KMS-11 (cell line): ENCODE measurements at regions not wholly inside any gene's neighbourhood (a gene's known extent, or its start where the extent isn't known, plus 50 kb on each side); places are given as distances from the start of the nearest gene placed in this dataset.

ENCODE experiments used
- H2AFZ ChIP-seq: fragments of 200-600 bp; sonication (generic); 2 replicates; pipeline ENCODE4 v1.6.1; 2016; ENCODE audit warnings: antibody characterized with exemption, mixed run types, low read depth
- H3K27ac ChIP-seq: fragments of 200-600 bp; sonication (generic); 2 replicates; pipeline ENCODE4 v1.6.1; 2016; ENCODE audit warnings: mild to moderate bottlenecking, mixed run types
- H3K27me3 ChIP-seq: fragments of 200-600 bp; sonication (generic); 2 replicates; pipeline ENCODE4 v1.6.1; 2017; ENCODE audit warnings: mild to moderate bottlenecking, low read depth, mixed run types, moderate library complexity; ENCODE audit not compliant: insufficient read depth
- H3K36me3 ChIP-seq: fragments of 200-600 bp; sonication (generic); 2 replicates; pipeline ENCODE4 v1.6.1; 2017; ENCODE audit warnings: mild to moderate bottlenecking, mixed run types; ENCODE audit not compliant: insufficient read depth
- H3K4me1 ChIP-seq: fragments of 200-600 bp; sonication (generic); 2 replicates; pipeline ENCODE4 v1.6.1; 2016; ENCODE audit warnings: mild to moderate bottlenecking, low read depth, mixed run types; ENCODE audit not compliant: poor library complexity, severe bottlenecking
- H3K4me2 ChIP-seq: fragments of 200-600 bp; sonication (generic); 2 replicates; pipeline ENCODE4 v1.7.0; 2016; ENCODE audit warnings: mild to moderate bottlenecking, mixed run types
- H3K4me3 ChIP-seq: fragments of 200-600 bp; sonication (generic); IDR thresholded peaks from 2 replicates; pipeline ENCODE4 v1.6.1; 2017; ENCODE audit warnings: low read depth, low read length, mixed read lengths; ENCODE audit not compliant: insufficient read depth
- H3K79me2 ChIP-seq: fragments of 200-600 bp; sonication (generic); 2 replicates; pipeline ENCODE4 v1.6.1; 2016; ENCODE audit warnings: low read depth, mixed run types; ENCODE audit not compliant: insufficient read depth
- H3K9ac ChIP-seq: fragments of 200-600 bp; sonication (generic); 2 replicates; pipeline ENCODE4 v1.6.1; 2016; ENCODE audit warnings: mild to moderate bottlenecking, mixed run types
- H4K20me1 ChIP-seq: fragments of 200-600 bp; sonication (generic); 2 replicates; pipeline ENCODE4 v1.6.1; 2016; ENCODE audit warnings: mild to moderate bottlenecking, mixed run types; ENCODE audit not compliant: insufficient read depth
- TF ChIP-seq, protein P1 (sequence below): fragments of 200-600 bp; sonication (generic); conservative IDR thresholded peaks from 2 replicates; pipeline ENCODE4 v1.6.1; 2017; ENCODE audit warnings: low read depth, mild to moderate bottlenecking, antibody characterized with exemption, low read length, moderate library complexity, mixed read lengths

DNA sequence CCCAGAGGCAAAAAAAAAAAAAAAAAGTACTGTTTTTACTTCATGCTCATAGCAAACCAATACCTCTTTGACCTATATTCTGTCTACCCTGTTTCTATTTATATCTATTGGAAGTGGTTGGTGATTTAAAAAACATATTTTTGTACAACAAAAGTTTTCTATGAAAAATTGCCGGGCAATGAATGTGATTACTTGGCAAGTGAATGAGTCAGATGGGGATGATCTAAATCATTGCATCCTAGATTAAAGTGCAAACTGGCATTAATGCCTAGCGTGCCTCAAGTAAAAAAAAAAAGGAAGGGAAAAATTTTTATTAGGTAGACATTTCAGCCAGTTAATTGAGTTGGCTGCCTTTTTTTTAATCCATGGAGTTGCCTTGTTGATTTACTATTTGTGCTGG, 500.6 kb downstream of the KCTD12 start:
- no peak overlapping the region for H3K4me3 ChIP-seq
- H3K4me1 ChIP-seq = no peaks in the 10 kb centered on the region
- H3K4me2 ChIP-seq = no peak overlapping the region
- no peak overlapping the region for H3K9ac ChIP-seq
- TF ChIP-seq, protein P1, sequence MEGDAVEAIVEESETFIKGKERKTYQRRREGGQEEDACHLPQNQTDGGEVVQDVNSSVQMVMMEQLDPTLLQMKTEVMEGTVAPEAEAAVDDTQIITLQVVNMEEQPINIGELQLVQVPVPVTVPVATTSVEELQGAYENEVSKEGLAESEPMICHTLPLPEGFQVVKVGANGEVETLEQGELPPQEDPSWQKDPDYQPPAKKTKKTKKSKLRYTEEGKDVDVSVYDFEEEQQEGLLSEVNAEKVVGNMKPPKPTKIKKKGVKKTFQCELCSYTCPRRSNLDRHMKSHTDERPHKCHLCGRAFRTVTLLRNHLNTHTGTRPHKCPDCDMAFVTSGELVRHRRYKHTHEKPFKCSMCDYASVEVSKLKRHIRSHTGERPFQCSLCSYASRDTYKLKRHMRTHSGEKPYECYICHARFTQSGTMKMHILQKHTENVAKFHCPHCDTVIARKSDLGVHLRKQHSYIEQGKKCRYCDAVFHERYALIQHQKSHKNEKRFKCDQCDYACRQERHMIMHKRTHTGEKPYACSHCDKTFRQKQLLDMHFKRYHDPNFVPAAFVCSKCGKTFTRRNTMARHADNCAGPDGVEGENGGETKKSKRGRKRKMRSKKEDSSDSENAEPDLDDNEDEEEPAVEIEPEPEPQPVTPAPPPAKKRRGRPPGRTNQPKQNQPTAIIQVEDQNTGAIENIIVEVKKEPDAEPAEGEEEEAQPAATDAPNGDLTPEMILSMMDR = no peak
- no peaks in the 10 kb centered on the region for H3K36me3 ChIP-seq
- H3K27me3 ChIP-seq = no peaks in the 10 kb centered on the region
- no peak overlapping the region for H2AFZ ChIP-seq
- H3K27ac ChIP-seq = no peak overlapping the region
- H3K79me2 ChIP-seq = no peaks in the 10 kb centered on the region
- no peaks in the 10 kb centered on the region for H4K20me1 ChIP-seq

GRCh38 chr13:76383676-76384461, 502.3 kb downstream of the KCTD12 start:
- TF ChIP-seq, protein P1 = no peak
- no peaks in the 10 kb centered on the region for H3K4me1 ChIP-seq
- no peaks in the 10 kb centered on the region for H3K79me2 ChIP-seq
- no peak overlapping the region for H3K4me3 ChIP-seq
- no peak overlapping the region for H3K4me2 ChIP-seq
- H3K9ac ChIP-seq = no peak overlapping the region
- H4K20me1 ChIP-seq = no peaks in the 10 kb centered on the region
- no peaks in the 10 kb centered on the region for H3K27me3 ChIP-seq
- H2AFZ ChIP-seq = no peak overlapping the region
- no peak overlapping the region for H3K27ac ChIP-seq
- H3K36me3 ChIP-seq = no peaks in the 10 kb centered on the region

- H3K9ac ChIP-seq = no peak overlapping the region
- no peaks in the 10 kb centered on the region for H3K27me3 ChIP-seq
- H3K79me2 ChIP-seq = no peaks in the 10 kb centered on the region
- H4K20me1 ChIP-seq = no peaks in the 10 kb centered on the region
- no peaks in the 10 kb centered on the region for H3K4me1 ChIP-seq
- TF ChIP-seq, protein P1 = no peak
- H3K4me2 ChIP-seq = no peak overlapping the region
- H2AFZ ChIP-seq = no peak overlapping the region
- no peak overlapping the region for H3K4me3 ChIP-seq
- no peaks in the 10 kb centered on the region for H3K36me3 ChIP-seq
- H3K27ac ChIP-seq = no peak overlapping the region
These were observed 505.6 kb downstream of the KCTD12 start for GRCh38 chr13:76380446-76381065.

GRCh38 chr13:76379341-76380105, 506.7 kb downstream of the KCTD12 start:
- Histone ChIP-seq H3K4me1 (no peaks in the 10 kb centered on the region), H3K4me2 (no peak overlapping the region), H3K4me3 (no peak overlapping the region), H3K79me2 (no peaks in the 10 kb centered on the region), H3K9ac (no peak overlapping the region), H4K20me1 (no peaks in the 10 kb centered on the region), H3K36me3 (no peaks in the 10 kb centered on the region), H3K27ac (no peak overlapping the region), H2AFZ (no peak overlapping the region), H3K27me3 (no peaks in the 10 kb centered on the region)
- TF ChIP-seq, protein P1 = no peak
